Stimulated activated CD4-positive, alpha-beta T cell treated with anti-CD3 and anti-CD28 coated beads, Interleukin-4, amount 100 ng/mL, for 1 hour (primary cell): ENCODE measurements at regions not wholly inside any gene's neighbourhood (a gene's known extent, or its start where the extent isn't known, plus 50 kb on each side); places are given as distances from the start of the nearest gene placed in this dataset.

ENCODE experiments used
- DNase-seq: peaks from one replicate; pipeline ENCODE4 v3.0.0-alpha.2; 2020

GRCh38 chr16:80418517-80419355, 122.1 kb upstream of the DYNLRB2 start:
- DNase-seq, result no peak

- DNase-seq, result no peak
These were observed 123.0 kb upstream of the DYNLRB2 start for GRCh38 chr16:80417706-80418271.

GRCh38 chr16:80408014-80408413, 132.8 kb upstream of the DYNLRB2 start:
- DNase-seq, result no peak

GRCh38 chr16:80407265-80407987, 133.4 kb upstream of the DYNLRB2 start:
- DNase-seq, result no peak

- DNase-seq, result no peak
These were observed 135.9 kb upstream of the DYNLRB2 start for GRCh38 chr16:80404847-80405246.

GRCh38 chr16:80403894-80404293, 136.9 kb upstream of the DYNLRB2 start:
- no peak for DNase-seq

GRCh38 chr16:80390871-80391489, 149.8 kb upstream of the DYNLRB2 start:
- no peak for DNase-seq

- DNase-seq, result no peak
These were observed 150.7 kb upstream of the DYNLRB2 start for GRCh38 chr16:80390046-80390445.

- DNase-seq, result no peak
These were observed 151.5 kb upstream of the DYNLRB2 start for GRCh38 chr16:80389338-80389737.

- DNase-seq, result no peak
These were observed 153.4 kb upstream of the DYNLRB2 start for GRCh38 chr16:80387318-80387921.

GRCh38 chr16:80384862-80385261, 155.9 kb upstream of the DYNLRB2 start:
- DNase-seq, result no peak

- no peak for DNase-seq
These were observed 160.3 kb upstream of the DYNLRB2 start for GRCh38 chr16:80380514-80380913.

- no peak for DNase-seq
These were observed 163.5 kb upstream of the DYNLRB2 start for GRCh38 chr16:80377096-80377956.

GRCh38 chr16:80375973-80376372, 164.8 kb upstream of the DYNLRB2 start:
- no peak for DNase-seq

GRCh38 chr16:80375513-80375912, 165.3 kb upstream of the DYNLRB2 start:
- no peak for DNase-seq

GRCh38 chr16:80372341-80372740, 168.5 kb upstream of the DYNLRB2 start:
- no peak for DNase-seq

GRCh38 chr16:80369138-80369958, 171.4 kb upstream of the DYNLRB2 start:
- DNase-seq, result no peak

- DNase-seq, result no peak
These were observed 173.6 kb upstream of the DYNLRB2 start for GRCh38 chr16:80367037-80367658.

- no peak for DNase-seq
These were observed 174.8 kb upstream of the DYNLRB2 start for GRCh38 chr16:80366023-80366422.

- no peak for DNase-seq
These were observed 178.0 kb upstream of the DYNLRB2 start for GRCh38 chr16:80362816-80363215.

- no peak for DNase-seq
These were observed 184.4 kb upstream of the DYNLRB2 start for GRCh38 chr16:80356365-80356764.
